ENCODE measurements at regions not wholly inside any gene's neighbourhood (a gene's known extent, or its start where the extent isn't known, plus 50 kb on each side); places are given as distances from the start of the nearest gene placed in this dataset.

GRCh38 chrX:1928805-1929204 is 313.9 kb downstream of the ASMT start:
- peaks cover 6% of the 10 kb centered on the region for H3K4me1 Mint-ChIP-seq
- DNase-seq (no peak), ATAC-seq (no peak)
- H3K9me3 Mint-ChIP-seq, result no peaks in the 10 kb centered on the region
- H3K27ac Mint-ChIP-seq, result no peak overlapping the region
- H3K4me3 Mint-ChIP-seq, result no peak overlapping the region
- H3K27me3 Mint-ChIP-seq, result no peaks in the 10 kb centered on the region

GRCh38 chrX:1932231-1932630 is 317.4 kb downstream of the ASMT start:
- no peak overlapping the region for H3K4me3 Mint-ChIP-seq
- DNase-seq (no peak), ATAC-seq (no peak)
- no peak overlapping the region for H3K27ac Mint-ChIP-seq
- peaks cover 0 to 2% of the 10 kb centered on the region in 2 donors for H3K9me3 Mint-ChIP-seq
- H3K4me1 Mint-ChIP-seq, result no peaks in the 10 kb centered on the region
- no peaks in the 10 kb centered on the region for H3K27me3 Mint-ChIP-seq

GRCh38 chrX:1933964-1934363 is 319.1 kb downstream of the ASMT start:
- Mint-ChIP-seq H3K27me3 (no peaks in the 10 kb centered on the region), H3K4me1 (no peaks in the 10 kb centered on the region), H3K4me3 (no peak overlapping the region), H3K27ac (no peak overlapping the region), H3K9me3 (peaks cover 15 to 17% of the 10 kb centered on the region in 2 donors)
- DNase-seq (no peak), ATAC-seq (no peak)

- H3K4me3 Mint-ChIP-seq, result no peak overlapping the region
- no peak overlapping the region for H3K27ac Mint-ChIP-seq
- H3K27me3 Mint-ChIP-seq, result no peaks in the 10 kb centered on the region
- H3K9me3 Mint-ChIP-seq, result peaks cover 19 to 32% of the 10 kb centered on the region in 2 donors
- no peaks in the 10 kb centered on the region for H3K4me1 Mint-ChIP-seq
- no peak for DNase-seq
- no peak for ATAC-seq
Observed at GRCh38 chrX:1935805-1936204, 320.9 kb downstream of the ASMT start.

- H3K27me3 Mint-ChIP-seq, result no peaks in the 10 kb centered on the region
- no peaks in the 10 kb centered on the region for H3K4me1 Mint-ChIP-seq
- peaks cover 19 to 32% of the 10 kb centered on the region in 2 donors for H3K9me3 Mint-ChIP-seq
- DNase-seq, result no peak
- no peak overlapping the region for H3K27ac Mint-ChIP-seq
- no peak for ATAC-seq
- H3K4me3 Mint-ChIP-seq, result no peak overlapping the region
Observed at GRCh38 chrX:1938190-1938589, 323.3 kb downstream of the ASMT start.

GRCh38 chrX:1941321-1941720 is 326.5 kb downstream of the ASMT start:
- ATAC-seq, result no peak
- Mint-ChIP-seq H3K4me3 (no peak overlapping the region), H3K4me1 (no peaks in the 10 kb centered on the region), H3K27me3 (no peaks in the 10 kb centered on the region), H3K27ac (no peak overlapping the region), H3K9me3 (peaks cover 19 to 32% of the 10 kb centered on the region in 2 donors)
- DNase-seq, result no peak

GRCh38 chrX:1945879-1946278 is 331.0 kb downstream of the ASMT start:
- Mint-ChIP-seq H3K27me3 (no peaks in the 10 kb centered on the region), H3K4me1 (no peaks in the 10 kb centered on the region), H3K27ac (no peak overlapping the region), H3K4me3 (no peak overlapping the region), H3K9me3 (no peaks in the 10 kb centered on the region)
- DNase-seq (no peak), ATAC-seq (no peak)

- no peak for DNase-seq
- no peaks in the 10 kb centered on the region for H3K9me3 Mint-ChIP-seq
- H3K4me3 Mint-ChIP-seq, result no peak overlapping the region
- H3K27me3 Mint-ChIP-seq, result no peaks in the 10 kb centered on the region
- H3K4me1 Mint-ChIP-seq, result no peaks in the 10 kb centered on the region
- no peak for ATAC-seq
- H3K27ac Mint-ChIP-seq, result no peak overlapping the region
Observed at GRCh38 chrX:1946974-1947373, 332.1 kb downstream of the ASMT start.

Data from stimulated activated naive CD8-positive, alpha-beta T cell treated with anti-CD3 and anti-CD28 coated beads, Interleukin-15, amount 100 ng/mL, for 72 hours (primary cell).